Lung (tissue), 11 donors: ENCODE measurements at regions not wholly inside any gene's neighbourhood (a gene's known extent, or its start where the extent isn't known, plus 50 kb on each side); places are given as distances from the start of the nearest gene placed in this dataset.

ENCODE experiments used
- ATAC-seq: fragments of 200-7000 bp; cut with Tn5 transposase; one replicate; pipeline ENCODE4 v1.9.1; 2020; ENCODE audit warnings: moderate number of reproducible peaks; ENCODE audit not compliant: insufficient read depth, low FRiP score
- DNase-seq, 3 donors: peaks; one replicate each; pipeline ENCODE4 v3.0.0-alpha.2; 2013 to 2017
- H3K27ac ChIP-seq, 2 donors: one replicate each; pipeline ENCODE4 v1.5.1; 2013; ENCODE audit warnings: mild to moderate bottlenecking in 2 of 2, moderate library complexity in 2 of 2, control low read depth in 1 of 2, inconsistent platforms in 1 of 2, low read depth in 1 of 2, low read length in 1 of 2
- H3K27me3 ChIP-seq, 3 donors: one replicate each; pipeline ENCODE4 v1.5.1; 2013; ENCODE audit warnings: low read length in 2 of 3; ENCODE audit not compliant: control insufficient read depth in 3 of 3, insufficient read depth in 3 of 3
- H3K36me3 ChIP-seq, 4 donors: one replicate each; pipeline ENCODE4 v1.5.1; 2013; ENCODE audit warnings: low read length in 4 of 4, mild to moderate bottlenecking in 1 of 4, moderate library complexity in 1 of 4; ENCODE audit not compliant: control insufficient read depth in 4 of 4, insufficient read depth in 4 of 4
- H3K4me1 ChIP-seq, 5 donors: one replicate each; pipeline ENCODE4 v1.5.1; 2013; ENCODE audit warnings: low read length in 5 of 5, mild to moderate bottlenecking in 2 of 5, moderate library complexity in 1 of 5; ENCODE audit not compliant: control insufficient read depth in 5 of 5, insufficient read depth in 5 of 5
- H3K4me3 ChIP-seq: one replicate; pipeline ENCODE4 v1.5.1; 2013; ENCODE audit warnings: mild to moderate bottlenecking, control low read depth, moderate library complexity
- H3K9ac ChIP-seq, 2 donors: one replicate each; pipeline ENCODE4 v1.5.1; 2013; ENCODE audit warnings: low read length in 2 of 2, control low read depth in 1 of 2; ENCODE audit not compliant: insufficient read depth in 1 of 2
- H3K9me3 ChIP-seq, 4 donors: one replicate each; pipeline ENCODE4 v1.5.1; 2013; ENCODE audit warnings: low read length in 3 of 4, mild to moderate bottlenecking in 1 of 4, moderate library complexity in 1 of 4; ENCODE audit not compliant: control insufficient read depth in 4 of 4, insufficient read depth in 3 of 4
- WGBS, 2 donors: extraction: QIAGEN DNeasy Blood & Tissue Kit; methylation state at CpG; one replicate each; pipeline ENCODE4 v1.1.7; 2013; 5-methylcytosine and 5-hydroxymethylcytosine counted together
- TF ChIP-seq, protein P1 (sequence below): IDR thresholded peaks from 2 replicates; pipeline ENCODE4 v1.5.1; 2012; ENCODE audit warnings: mild to moderate bottlenecking; ENCODE audit errors: control extremely low read depth, extremely low read depth
- donor health status: control.
- donor health status: control.
- donor health status: Bipolar disorder and iron deficiency.
- donor health status: healthy.
- donor health status: DM: yes; HTN: yes; CAD: no.

DNA sequence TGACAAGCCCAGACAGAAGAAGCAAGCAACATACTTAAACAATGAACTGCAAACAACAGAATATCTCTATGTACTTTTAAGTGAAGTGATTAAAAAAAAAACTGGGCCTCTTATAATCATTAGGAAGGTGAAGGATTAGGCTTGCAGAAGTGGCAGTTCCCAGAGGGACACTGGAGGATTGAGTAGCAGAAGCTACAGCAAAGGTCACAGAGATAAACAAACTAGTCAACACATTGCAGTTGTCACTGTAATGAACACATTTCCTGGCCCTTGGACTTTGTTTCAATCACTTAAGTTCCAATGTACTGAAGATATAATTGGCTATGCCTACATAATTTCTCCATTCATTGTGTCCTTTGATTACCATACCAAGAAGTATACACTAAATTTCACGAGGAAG lies 1498.8 kb downstream of the SLITRK5 start:
- no peak for DNase-seq
- Histone ChIP-seq H3K36me3 (no peaks in the 10 kb centered on the region), H3K4me3 (no peak overlapping the region), H3K27me3 (no peaks in the 10 kb centered on the region), H3K27ac (no peak overlapping the region), H3K9me3 (no peaks in the 10 kb centered on the region), H3K9ac (no peak overlapping the region), H3K4me1 (no peaks in the 10 kb centered on the region)
- TF ChIP-seq, protein P1, sequence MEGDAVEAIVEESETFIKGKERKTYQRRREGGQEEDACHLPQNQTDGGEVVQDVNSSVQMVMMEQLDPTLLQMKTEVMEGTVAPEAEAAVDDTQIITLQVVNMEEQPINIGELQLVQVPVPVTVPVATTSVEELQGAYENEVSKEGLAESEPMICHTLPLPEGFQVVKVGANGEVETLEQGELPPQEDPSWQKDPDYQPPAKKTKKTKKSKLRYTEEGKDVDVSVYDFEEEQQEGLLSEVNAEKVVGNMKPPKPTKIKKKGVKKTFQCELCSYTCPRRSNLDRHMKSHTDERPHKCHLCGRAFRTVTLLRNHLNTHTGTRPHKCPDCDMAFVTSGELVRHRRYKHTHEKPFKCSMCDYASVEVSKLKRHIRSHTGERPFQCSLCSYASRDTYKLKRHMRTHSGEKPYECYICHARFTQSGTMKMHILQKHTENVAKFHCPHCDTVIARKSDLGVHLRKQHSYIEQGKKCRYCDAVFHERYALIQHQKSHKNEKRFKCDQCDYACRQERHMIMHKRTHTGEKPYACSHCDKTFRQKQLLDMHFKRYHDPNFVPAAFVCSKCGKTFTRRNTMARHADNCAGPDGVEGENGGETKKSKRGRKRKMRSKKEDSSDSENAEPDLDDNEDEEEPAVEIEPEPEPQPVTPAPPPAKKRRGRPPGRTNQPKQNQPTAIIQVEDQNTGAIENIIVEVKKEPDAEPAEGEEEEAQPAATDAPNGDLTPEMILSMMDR: no peak
- WGBS, 2 donors: 87 to 90% methylated on average over 1 of the region's 1 CpG
- ATAC-seq: no peak

DNA sequence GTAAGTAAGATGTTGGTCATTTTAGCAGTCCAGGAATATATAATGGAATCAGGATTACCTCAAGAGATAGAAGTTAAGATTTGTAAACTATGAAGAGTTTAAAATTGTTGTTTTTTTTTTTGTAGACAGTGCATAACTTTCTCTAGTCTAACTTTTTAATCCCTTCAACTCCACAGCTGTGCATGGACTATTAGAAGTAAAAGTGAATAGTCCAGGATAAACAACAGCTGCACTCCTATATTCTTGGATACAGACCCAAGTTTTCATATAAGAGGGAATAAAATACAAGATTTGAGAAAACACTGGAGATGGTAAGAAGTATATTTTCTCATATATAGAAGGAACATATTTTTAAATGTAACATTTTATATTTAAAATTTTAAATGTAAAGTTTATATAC lies 1509.9 kb downstream of the SLITRK5 start:
- Histone ChIP-seq H3K27me3 (no peaks in the 10 kb centered on the region), H3K27ac (no peak overlapping the region), H3K36me3 (no peaks in the 10 kb centered on the region), H3K9ac (no peak overlapping the region), H3K4me3 (no peak overlapping the region), H3K4me1 (no peaks in the 10 kb centered on the region), H3K9me3 (peaks cover 0 to 11% (median 2%) of the 10 kb centered on the region in 4 donors)
- TF ChIP-seq, protein P1: no peak
- no peak for ATAC-seq
- peak in 1 of 3 donors; percentile 6 for DNase-seq

DNA sequence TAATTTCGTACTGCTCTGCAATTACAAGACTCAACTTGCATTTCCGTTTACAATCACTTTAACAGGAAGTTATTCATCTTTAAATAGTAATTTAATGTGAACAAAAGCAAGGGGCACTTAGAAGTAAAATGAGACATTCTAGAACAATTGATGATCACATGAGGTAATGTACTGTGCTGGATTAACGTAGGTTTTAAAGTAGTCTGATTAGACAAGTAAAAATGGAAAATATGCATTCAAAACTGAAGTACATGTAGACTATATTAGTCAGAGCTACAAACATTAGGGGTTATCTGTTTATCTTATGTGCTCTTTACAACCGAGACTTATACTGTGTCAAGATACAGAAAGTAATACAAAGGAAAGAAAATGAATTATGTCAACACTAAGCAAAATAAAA lies 1528.0 kb downstream of the SLITRK5 start:
- no peaks in the 10 kb centered on the region for H3K9me3 ChIP-seq
- no peak overlapping the region for H3K9ac ChIP-seq
- no peaks in the 10 kb centered on the region for H3K27me3 ChIP-seq
- H3K36me3 ChIP-seq: no peaks in the 10 kb centered on the region
- TF ChIP-seq, protein P1: no peak
- no peaks in the 10 kb centered on the region for H3K4me1 ChIP-seq
- ATAC-seq: no peak
- DNase-seq: no peak
- no peak overlapping the region for H3K4me3 ChIP-seq
- 36 to 52% methylated on average over 4 of the region's 4 CpGs for WGBS, 2 donors
- H3K27ac ChIP-seq: no peak overlapping the region

DNA sequence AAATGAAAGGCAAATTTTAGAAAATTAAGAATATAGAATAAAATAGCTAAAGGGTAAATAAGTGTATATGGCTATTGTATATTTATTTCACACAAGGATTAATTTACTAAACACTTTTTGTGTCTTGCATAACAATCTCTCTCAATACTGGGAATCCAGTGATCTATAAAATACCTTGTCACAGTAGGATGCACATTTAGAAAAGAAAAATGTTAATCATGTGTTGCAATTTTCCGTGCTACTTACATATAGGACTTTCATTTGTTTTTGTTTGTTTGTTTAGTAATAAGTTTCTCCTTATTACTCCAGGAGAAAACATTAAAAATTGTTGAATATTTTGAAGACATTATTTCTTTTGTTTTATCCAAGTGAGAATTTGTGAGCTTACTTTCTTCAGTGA lies 1533.3 kb downstream of the SLITRK5 start:
- Histone ChIP-seq H3K4me1 (peaks cover 0 to 4% (median 0%) of the 10 kb centered on the region in 5 donors), H3K27ac (no peak overlapping the region), H3K4me3 (no peak overlapping the region), H3K9ac (no peak overlapping the region), H3K27me3 (no peaks in the 10 kb centered on the region), H3K36me3 (no peaks in the 10 kb centered on the region), H3K9me3 (no peaks in the 10 kb centered on the region)
- no peak for DNase-seq
- TF ChIP-seq, protein P1: no peak
- WGBS, 2 donors: 81 to 88% methylated on average over 1 of the region's 1 CpG
- no peak for ATAC-seq
